Activated CD4-positive, alpha-beta T cell treated with anti-CD3 and anti-CD28 coated beads for 48 hours (primary cell): ENCODE measurements at regions not wholly inside any gene's neighbourhood (a gene's known extent, or its start where the extent isn't known, plus 50 kb on each side); places are given as distances from the start of the nearest gene placed in this dataset.

Experiments
- DNase-seq: peaks from one replicate; pipeline ENCODE4 v3.0.0-alpha.2; 2020

DNA sequence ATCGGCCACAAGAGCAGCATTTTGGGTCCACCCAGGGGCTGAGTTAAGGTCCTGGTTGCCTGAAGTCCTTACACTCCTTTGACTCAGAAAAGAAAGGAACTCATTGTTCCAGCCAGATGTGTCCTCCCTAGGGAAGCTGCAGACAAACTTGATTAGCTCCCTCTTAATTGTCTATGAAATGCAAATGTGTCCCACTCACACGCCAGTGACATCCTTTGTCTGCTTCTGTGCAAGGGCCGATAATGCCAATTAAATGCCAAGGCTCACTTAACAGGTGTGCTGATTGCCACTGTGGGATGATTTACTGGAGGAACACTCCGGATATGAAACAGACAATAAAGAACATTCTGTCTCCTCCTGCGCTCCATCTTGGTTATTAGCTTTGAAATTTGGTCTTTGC is 332.9 kb upstream of the CPEB2 start:
- no peak for DNase-seq

GRCh38 chr4:14671146-14671545 is 331.1 kb upstream of the CPEB2 start:
- DNase-seq, result no peak

DNA sequence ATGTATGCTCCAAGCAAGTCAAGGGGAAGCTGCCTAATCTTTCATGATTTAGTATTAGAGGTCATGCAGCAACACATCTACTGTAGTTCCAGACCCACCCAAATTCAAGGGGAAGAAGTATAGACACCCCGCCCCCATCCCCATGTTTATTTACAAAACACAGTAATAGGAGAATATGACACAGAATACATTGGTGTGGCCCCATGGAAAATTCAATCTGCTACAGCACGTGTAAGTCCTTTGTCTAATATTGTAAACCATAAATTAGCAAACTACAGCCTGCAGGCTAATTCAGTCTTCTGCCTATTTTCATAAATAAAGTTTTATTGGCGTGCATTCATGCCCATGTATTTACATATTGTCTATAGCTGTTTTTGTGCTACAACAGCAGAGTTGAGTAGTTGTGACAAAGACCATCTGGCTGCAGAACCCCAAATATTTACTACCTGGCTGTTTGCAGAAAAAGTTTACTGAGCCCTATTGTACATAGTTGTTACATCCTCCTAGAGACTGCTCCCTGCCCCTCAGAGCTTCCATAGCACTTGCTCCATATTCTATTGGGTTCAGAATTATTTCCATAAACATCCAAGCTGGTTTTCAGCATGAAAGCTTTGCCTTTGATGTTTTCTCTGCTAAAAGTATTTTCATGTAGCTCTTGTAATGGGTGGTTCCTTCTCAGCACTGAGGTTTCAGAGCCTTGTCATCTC is 326.8 kb upstream of the CPEB2 start:
- DNase-seq, result no peak

DNA sequence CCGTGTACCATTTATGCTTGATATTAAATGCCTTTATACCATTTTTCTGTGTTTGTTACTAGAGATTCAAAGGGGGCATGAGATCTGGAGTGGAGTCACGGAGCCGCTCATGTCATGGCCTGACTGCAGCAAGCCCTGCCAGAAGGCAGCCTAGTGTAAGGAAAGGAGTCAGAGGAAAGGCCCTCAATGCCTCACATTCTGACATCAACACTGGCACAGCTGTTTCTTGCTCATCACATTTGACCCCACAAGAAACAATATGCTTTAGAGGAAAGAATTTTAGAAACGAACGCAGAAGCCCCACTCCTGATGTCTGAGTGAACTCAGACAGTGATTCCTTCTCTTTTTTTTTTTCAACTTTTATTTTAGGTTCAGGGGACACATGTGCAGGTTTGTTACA is 322.4 kb upstream of the CPEB2 start:
- DNase-seq, result no peak

DNA sequence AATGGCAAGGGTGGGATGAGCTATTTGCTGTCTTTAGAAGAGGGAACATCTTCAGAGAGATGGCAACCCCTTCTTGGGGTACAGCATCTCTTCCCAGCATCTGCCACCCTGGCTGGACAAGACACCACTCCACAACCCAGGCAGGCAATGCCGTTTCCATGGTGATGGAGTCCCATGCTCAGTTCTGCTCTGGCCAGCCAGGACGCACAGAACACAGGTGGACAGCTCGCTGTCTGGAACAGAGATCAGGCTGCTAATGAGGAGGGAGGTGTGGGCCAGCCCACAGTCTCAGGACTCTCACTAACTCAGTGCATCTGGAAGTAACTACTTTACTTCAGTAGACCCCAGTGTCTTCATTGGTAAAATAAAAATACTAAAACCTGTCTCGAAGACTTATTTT is 321.0 kb upstream of the CPEB2 start:
- no peak for DNase-seq

GRCh38 chr4:14693728-14694127 is 308.6 kb upstream of the CPEB2 start:
- DNase-seq, result no peak

DNA sequence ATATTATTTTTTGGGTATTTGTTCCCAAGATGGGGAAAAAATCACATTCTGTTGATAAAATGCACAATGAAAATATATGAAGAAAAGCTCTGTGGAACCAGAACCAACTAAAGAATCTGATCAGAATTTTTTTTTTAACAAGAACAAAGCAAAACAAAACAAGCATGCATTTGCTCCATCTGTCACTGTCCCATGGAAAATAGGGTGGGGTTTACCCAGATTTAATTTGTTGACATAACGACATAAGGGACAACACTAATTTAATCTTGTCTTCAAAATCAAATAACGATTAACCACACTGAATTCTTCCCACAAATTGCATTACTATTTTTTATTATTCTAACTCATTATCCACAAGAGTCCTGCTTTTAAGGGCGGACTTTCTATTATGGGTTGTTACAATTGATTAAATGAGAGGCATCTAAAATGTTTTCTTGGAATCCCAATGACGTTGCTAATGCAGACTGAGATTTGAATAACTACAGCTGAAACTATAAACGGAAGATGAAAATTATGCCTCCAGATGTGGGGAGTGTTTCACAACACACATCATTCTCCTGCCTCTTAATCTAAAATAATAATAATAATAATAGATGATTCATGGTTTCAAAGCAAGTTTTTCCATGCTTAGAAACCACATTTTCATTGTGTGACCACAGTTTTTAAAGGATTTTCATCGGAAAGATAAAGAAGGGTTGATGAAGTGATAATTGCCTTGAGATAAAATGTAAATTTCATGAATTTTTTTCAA is 307.0 kb upstream of the CPEB2 start:
- DNase-seq, result no peak

DNA sequence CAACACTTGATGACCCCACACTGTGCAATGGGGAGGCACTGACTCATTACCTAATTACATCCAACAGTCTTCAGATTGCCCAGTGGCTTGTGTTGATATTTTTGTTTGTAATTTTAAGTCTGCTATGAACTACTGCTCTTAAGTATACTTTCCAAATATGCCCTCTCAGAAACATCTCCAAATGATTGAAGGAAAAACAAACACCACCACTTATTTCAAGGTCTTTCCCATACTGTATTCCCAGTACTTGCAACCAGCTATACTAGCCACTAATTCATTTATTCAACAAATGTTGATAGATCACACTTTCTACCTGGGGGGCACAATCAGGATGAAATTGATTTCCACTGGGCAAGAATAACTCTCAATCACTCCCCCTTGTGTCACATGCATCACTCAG is 302.2 kb upstream of the CPEB2 start:
- DNase-seq, result no peak

- DNase-seq, result no peak
Observed at GRCh38 chr4:14700544-14700943, 301.7 kb upstream of the CPEB2 start.

- no peak for DNase-seq
Observed at GRCh38 chr4:14701389-14701788, 300.9 kb upstream of the CPEB2 start.

DNA sequence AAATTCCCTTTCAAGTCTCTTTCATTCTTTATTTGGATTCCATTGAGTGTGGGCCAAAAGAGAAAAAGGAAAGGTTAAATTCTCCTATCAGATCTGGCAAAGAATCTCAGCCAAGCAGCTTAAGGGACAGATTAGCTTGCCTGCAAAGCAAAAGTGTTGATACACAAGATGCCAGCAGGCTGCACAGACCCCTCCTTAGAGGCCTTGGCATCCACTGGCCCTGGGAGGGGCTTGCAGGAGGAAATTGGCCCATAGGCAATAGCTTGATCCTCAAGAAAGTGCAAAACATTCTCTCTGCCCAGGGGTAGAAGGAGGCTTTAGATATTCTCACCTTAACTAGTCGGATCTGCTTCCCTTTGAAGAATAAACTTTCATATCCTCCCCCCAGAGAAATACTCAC is 300.4 kb upstream of the CPEB2 start:
- no peak for DNase-seq

- DNase-seq, result no peak
Observed at GRCh38 chr4:14708574-14708973, 293.7 kb upstream of the CPEB2 start.

DNA sequence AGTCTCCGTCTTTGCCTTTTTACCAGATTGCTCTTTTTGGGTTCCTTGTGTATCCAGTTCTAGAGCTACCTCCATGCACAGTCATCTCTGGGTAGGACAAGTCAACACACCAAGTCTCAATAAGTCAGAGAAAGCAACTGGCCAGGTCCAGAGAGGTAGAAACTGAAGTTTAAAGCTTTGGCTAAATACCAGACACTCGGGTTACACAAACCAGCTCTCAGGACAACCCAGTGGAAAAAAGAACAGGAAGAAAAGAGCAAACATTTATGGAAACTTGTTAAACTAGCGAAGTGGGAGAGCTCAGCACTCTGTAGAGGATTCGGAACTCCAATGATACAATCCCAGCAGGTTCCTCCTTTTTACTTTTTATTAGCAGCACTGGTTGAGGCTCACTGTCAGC is 291.0 kb upstream of the CPEB2 start:
- no peak for DNase-seq

- DNase-seq, result no peak
Observed at GRCh38 chr4:14716691-14717090, 285.6 kb upstream of the CPEB2 start.

GRCh38 chr4:14719053-14719452 is 283.2 kb upstream of the CPEB2 start:
- no peak for DNase-seq

DNA sequence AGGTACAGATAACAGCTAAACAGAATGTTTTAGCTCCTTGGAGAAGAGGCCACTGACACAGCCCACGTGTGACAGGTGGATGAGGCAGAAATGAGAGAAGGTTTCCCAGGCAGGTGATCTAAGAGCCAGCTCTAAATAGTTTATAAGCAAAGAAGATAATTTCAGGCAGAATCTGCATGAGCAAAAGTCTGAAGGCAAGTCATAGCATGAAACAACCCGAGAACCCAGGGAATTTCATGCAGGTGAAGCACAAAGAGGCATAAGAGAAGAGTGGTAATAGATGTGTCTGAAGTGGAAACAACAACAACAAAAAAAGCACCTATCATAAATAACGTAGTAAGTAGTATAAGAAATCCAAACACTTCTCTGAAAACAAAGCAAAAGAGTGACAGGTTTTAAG is 275.8 kb upstream of the CPEB2 start:
- no peak for DNase-seq

GRCh38 chr4:14726877-14727361 is 275.4 kb upstream of the CPEB2 start:
- no peak for DNase-seq

GRCh38 chr4:14729282-14730000 is 272.8 kb upstream of the CPEB2 start:
- DNase-seq, result no peak

DNA sequence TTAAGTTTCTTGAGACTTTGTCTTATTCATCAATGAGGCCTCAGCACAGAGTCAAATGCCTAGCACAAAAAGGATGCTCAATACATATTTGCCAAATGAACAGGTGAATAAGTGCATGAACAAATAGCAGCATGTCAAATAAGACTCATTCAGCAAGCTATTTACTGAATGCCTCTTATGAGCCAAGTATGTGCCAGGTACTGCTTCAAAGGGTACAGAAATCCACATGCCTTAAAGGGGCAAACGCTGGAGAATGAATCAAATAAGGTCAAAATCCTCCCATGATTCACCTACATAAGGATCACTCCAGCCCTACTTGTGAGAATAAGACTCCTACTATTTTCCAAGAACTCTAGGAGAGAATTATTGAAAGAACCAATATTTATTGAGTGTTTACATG is 260.2 kb upstream of the CPEB2 start:
- DNase-seq, result no peak

GRCh38 chr4:14743172-14743571 is 259.1 kb upstream of the CPEB2 start:
- DNase-seq, result no peak

DNA sequence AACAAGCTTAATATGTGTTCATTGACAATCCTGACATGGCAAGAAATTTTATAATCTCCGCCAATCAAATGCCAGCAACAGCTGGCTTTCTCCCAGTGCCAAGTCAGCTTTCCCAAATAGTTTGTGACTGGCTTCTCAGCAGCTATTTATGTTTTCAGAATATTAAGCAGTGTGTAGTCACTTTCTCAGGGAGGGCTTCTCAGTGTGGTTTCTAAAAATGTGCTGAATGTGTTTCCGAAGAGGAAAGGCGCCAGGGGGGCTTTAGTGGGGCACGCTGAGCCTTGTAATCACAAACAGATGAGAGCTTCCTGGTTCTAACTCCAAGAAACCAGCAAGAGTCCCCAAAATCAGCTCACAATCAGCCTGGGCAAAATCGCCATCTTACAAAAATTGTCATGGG is 258.7 kb upstream of the CPEB2 start:
- no peak for DNase-seq

DNA sequence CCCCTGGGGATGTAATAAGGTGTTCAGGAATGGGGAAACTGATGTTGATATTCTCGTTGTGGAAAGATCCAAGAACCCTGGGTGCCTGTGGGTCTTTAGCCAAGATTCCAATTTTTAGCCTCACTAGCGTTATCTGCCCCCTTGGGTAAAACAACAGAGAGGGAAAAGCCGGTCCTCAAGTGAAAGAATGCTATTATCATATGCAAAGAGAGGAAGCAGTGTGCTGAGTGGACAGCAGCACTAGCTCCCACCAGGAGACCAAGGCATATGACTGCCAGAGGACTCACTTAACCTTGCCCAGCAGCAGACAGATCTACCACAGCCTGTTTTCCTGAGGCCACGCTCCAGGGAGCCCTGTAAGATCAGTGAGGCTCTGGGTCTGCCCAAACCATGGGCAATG is 257.9 kb upstream of the CPEB2 start:
- no peak for DNase-seq

- DNase-seq, result peak; percentile 17
Observed at GRCh38 chr4:14749910-14750309, 252.4 kb upstream of the CPEB2 start.
